ENCODE measurements at regions not wholly inside any gene's neighbourhood (a gene's known extent, or its start where the extent isn't known, plus 50 kb on each side); places are given as distances from the start of the nearest gene placed in this dataset.

DNA sequence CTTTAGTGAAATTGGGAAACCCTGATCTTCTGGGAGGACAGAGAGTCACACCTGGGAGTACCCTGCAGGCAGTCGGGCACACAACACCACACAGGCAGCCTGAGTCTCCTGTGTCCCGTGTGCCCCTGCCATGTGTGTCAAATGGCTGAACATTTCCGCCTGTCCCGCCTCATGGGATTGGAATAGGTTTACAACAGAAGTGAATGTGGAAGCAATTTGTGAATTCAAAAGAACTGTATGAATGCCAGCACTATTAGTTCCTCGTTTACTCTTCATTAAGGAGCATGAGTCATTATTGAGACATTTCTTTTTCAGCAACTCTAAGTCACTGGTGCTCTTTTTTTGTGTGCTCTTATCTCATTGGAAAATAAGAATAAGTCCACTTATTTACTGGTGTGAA is 226.5 kb downstream of the PMP22 start:
- H3K79me2 ChIP-seq (replicated peaks; ENCODE audit: insufficient read depth, low read length) = no peaks in the 10 kb centered on the region
- no peaks in the 10 kb centered on the region for H3K36me3 ChIP-seq (ENCODE audit: insufficient read depth, low read length)
- H2AFZ ChIP-seq (ENCODE audit: low read depth, low read length) = no peak overlapping the region
- no peak overlapping the region for H3K27ac ChIP-seq (ENCODE audit: low read length)
- no peak overlapping the region for H3K4me3 ChIP-seq (ENCODE audit: low read length)
- H3K27me3 ChIP-seq (ENCODE audit: insufficient read depth, low read depth, low read length) = no peaks in the 10 kb centered on the region
- no peaks in the 10 kb centered on the region for H3K9me3 ChIP-seq (ENCODE audit: low read length)
- H3F3A ChIP-seq (ENCODE audit: insufficient read depth, low read length, poor library complexity, severe bottlenecking) = no peaks in the 10 kb centered on the region
- H3K9ac ChIP-seq (ENCODE audit: low read length) = no peak overlapping the region
- H4K20me1 ChIP-seq (ENCODE audit: insufficient read depth) = no peaks in the 10 kb centered on the region
- no peaks in the 10 kb centered on the region for H3K9me2 ChIP-seq (ENCODE audit: insufficient read depth, low read length)
- no peak overlapping the region for H3K4me2 ChIP-seq (ENCODE audit: low read length)
- no peak for TF ChIP-seq CTCF (IDR thresholded peaks at IDR 0.05; ENCODE audit: poor library complexity, severe bottlenecking)
- TF ChIP-seq RAD21 (conservative IDR thresholded peaks at IDR 0.05) = no peak
- no peak for TF ChIP-seq POLR2AphosphoS5 (IDR thresholded peaks at IDR 0.05)
- TF ChIP-seq EP300 (conservative IDR thresholded peaks at IDR 0.05; ENCODE audit: poor library complexity, severe bottlenecking) = no peak
- TF ChIP-seq, protein P1, sequence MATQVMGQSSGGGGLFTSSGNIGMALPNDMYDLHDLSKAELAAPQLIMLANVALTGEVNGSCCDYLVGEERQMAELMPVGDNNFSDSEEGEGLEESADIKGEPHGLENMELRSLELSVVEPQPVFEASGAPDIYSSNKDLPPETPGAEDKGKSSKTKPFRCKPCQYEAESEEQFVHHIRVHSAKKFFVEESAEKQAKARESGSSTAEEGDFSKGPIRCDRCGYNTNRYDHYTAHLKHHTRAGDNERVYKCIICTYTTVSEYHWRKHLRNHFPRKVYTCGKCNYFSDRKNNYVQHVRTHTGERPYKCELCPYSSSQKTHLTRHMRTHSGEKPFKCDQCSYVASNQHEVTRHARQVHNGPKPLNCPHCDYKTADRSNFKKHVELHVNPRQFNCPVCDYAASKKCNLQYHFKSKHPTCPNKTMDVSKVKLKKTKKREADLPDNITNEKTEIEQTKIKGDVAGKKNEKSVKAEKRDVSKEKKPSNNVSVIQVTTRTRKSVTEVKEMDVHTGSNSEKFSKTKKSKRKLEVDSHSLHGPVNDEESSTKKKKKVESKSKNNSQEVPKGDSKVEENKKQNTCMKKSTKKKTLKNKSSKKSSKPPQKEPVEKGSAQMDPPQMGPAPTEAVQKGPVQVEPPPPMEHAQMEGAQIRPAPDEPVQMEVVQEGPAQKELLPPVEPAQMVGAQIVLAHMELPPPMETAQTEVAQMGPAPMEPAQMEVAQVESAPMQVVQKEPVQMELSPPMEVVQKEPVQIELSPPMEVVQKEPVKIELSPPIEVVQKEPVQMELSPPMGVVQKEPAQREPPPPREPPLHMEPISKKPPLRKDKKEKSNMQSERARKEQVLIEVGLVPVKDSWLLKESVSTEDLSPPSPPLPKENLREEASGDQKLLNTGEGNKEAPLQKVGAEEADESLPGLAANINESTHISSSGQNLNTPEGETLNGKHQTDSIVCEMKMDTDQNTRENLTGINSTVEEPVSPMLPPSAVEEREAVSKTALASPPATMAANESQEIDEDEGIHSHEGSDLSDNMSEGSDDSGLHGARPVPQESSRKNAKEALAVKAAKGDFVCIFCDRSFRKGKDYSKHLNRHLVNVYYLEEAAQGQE (IDR thresholded peaks at IDR 0.05; ENCODE audit: borderline replicate concordance) = no peak
- no peak for TF ChIP-seq MXI1 (conservative IDR thresholded peaks at IDR 0.05; ENCODE audit: poor library complexity, severe bottlenecking)
- TF ChIP-seq EZH2 (IDR thresholded peaks at IDR 0.05; ENCODE audit: borderline replicate concordance, insufficient read depth, low read length, poor library complexity, severe bottlenecking) = no peak
- TF ChIP-seq SMC3 (conservative IDR thresholded peaks at IDR 0.05; ENCODE audit: poor library complexity) = no peak
- TF ChIP-seq TAF1 (IDR thresholded peaks at IDR 0.05; ENCODE audit: low read depth) = no peak

GRCh38 chr17:15036238-15036637 is 228.9 kb downstream of the PMP22 start:
- Histone ChIP-seq H3K9ac (ENCODE audit: low read length) (no peak overlapping the region), H3F3A (ENCODE audit: insufficient read depth, low read length, poor library complexity, severe bottlenecking) (no peaks in the 10 kb centered on the region), H3K27me3 (ENCODE audit: insufficient read depth, low read depth, low read length) (no peaks in the 10 kb centered on the region), H3K4me2 (ENCODE audit: low read length) (no peak overlapping the region), H3K27ac (ENCODE audit: low read length) (no peak overlapping the region), H3K9me2 (ENCODE audit: insufficient read depth, low read length) (no peaks in the 10 kb centered on the region), H2AFZ (ENCODE audit: low read depth, low read length) (no peak overlapping the region), H3K79me2 (replicated peaks; ENCODE audit: insufficient read depth, low read length) (no peaks in the 10 kb centered on the region), H4K20me1 (ENCODE audit: insufficient read depth) (no peaks in the 10 kb centered on the region), H3K4me3 (ENCODE audit: low read length) (no peak overlapping the region), H3K9me3 (ENCODE audit: low read length) (no peaks in the 10 kb centered on the region), H3K36me3 (ENCODE audit: insufficient read depth, low read length) (no peaks in the 10 kb centered on the region)
- TF ChIP-seq RAD21 (conservative IDR thresholded peaks at IDR 0.05) (no peak), CTCF (IDR thresholded peaks at IDR 0.05; ENCODE audit: poor library complexity, severe bottlenecking) (no peak), TAF1 (IDR thresholded peaks at IDR 0.05; ENCODE audit: low read depth) (no peak), SMC3 (conservative IDR thresholded peaks at IDR 0.05; ENCODE audit: poor library complexity) (no peak), EP300 (conservative IDR thresholded peaks at IDR 0.05; ENCODE audit: poor library complexity, severe bottlenecking) (no peak), EZH2 (IDR thresholded peaks at IDR 0.05; ENCODE audit: borderline replicate concordance, insufficient read depth, low read length, poor library complexity, severe bottlenecking) (no peak), MXI1 (conservative IDR thresholded peaks at IDR 0.05; ENCODE audit: poor library complexity, severe bottlenecking) (no peak), POLR2AphosphoS5 (IDR thresholded peaks at IDR 0.05) (no peak)
- TF ChIP-seq, protein P1 (IDR thresholded peaks at IDR 0.05; ENCODE audit: borderline replicate concordance) = no peak

Measured in neural cell (in vitro differentiated cells).